HEK293 (cell line): ENCODE measurements at regions not wholly inside any gene's neighbourhood (a gene's known extent, or its start where the extent isn't known, plus 50 kb on each side); places are given as distances from the start of the nearest gene placed in this dataset.

Source experiments
- GFI1B ChIP-seq: fragments of 450-650 bp; formaldehyde crosslinking; IDR thresholded peaks from 2 replicates; pipeline ENCODE4 v1.5.1; 2016; ENCODE audit warnings: missing biosample characterization, missing genetic modification characterization
- HOXC10 ChIP-seq: sonication (generic); formaldehyde crosslinking; IDR thresholded peaks from 2 replicates; pipeline ENCODE4 v1.8.1; 2023; ENCODE audit warnings: mild to moderate bottlenecking, missing genetic modification reagents
- KLF16 ChIP-seq: fragments of 450-650 bp; formaldehyde crosslinking; IDR thresholded peaks from 2 replicates; pipeline ENCODE4 v1.5.1; 2017; ENCODE audit warnings: missing biosample characterization, missing genetic modification characterization
- KLF7 ChIP-seq: fragments of 450-650 bp; formaldehyde crosslinking; IDR thresholded peaks from 2 replicates; pipeline ENCODE4 v1.5.1; 2016; ENCODE audit warnings: missing biosample characterization, missing genetic modification characterization, borderline replicate concordance
- KLF8 ChIP-seq: fragments of 450-650 bp; formaldehyde crosslinking; IDR thresholded peaks from 2 replicates; pipeline ENCODE4 v1.5.1; 2016; ENCODE audit warnings: missing biosample characterization, missing genetic modification characterization
- MEIS1 ChIP-seq: sonication (generic); formaldehyde crosslinking; IDR thresholded peaks from 2 replicates; pipeline ENCODE4 v1.8.1; 2022; ENCODE audit warnings: missing genetic modification reagents, mild to moderate bottlenecking, borderline replicate concordance
- PBX3 ChIP-seq: sonication (generic); formaldehyde crosslinking; IDR thresholded peaks from 2 replicates; pipeline ENCODE4 v1.8.1; 2022; ENCODE audit warnings: mild to moderate bottlenecking, moderate library complexity, missing genetic modification reagents
- SCRT2 ChIP-seq: fragments of 450-650 bp; formaldehyde crosslinking; IDR thresholded peaks from 2 replicates; pipeline ENCODE4 v1.5.1; 2016; ENCODE audit warnings: missing biosample characterization, missing genetic modification characterization
- TRIM28 ChIP-seq: IDR thresholded peaks from 2 replicates; pipeline ENCODE4 v1.6.1; 2011; ENCODE audit warnings: low read length, control low read depth, borderline replicate concordance
- YY1 ChIP-seq: fragments of 450-650 bp; formaldehyde crosslinking; IDR thresholded peaks from 2 replicates; pipeline ENCODE4 v1.5.1; 2018; ENCODE audit warnings: missing biosample characterization, missing genetic modification characterization
- ZBTB11 ChIP-seq: fragments of 450-650 bp; formaldehyde crosslinking; conservative IDR thresholded peaks from 2 replicates; pipeline ENCODE4 v1.5.1; 2016; ENCODE audit warnings: low read depth, missing biosample characterization, missing genetic modification characterization
- ZBTB17 ChIP-seq: fragments of 450-650 bp; formaldehyde crosslinking; IDR thresholded peaks from 2 replicates; pipeline ENCODE4 v1.5.1; 2016; ENCODE audit warnings: missing biosample characterization, missing genetic modification characterization
- ZBTB48 ChIP-seq: fragments of 450-650 bp; formaldehyde crosslinking; IDR thresholded peaks from 2 replicates; pipeline ENCODE4 v1.5.1; 2016; ENCODE audit warnings: missing biosample characterization, missing genetic modification characterization
- ZBTB8A ChIP-seq: fragments of 450-650 bp; formaldehyde crosslinking; IDR thresholded peaks from 2 replicates; pipeline ENCODE4 v1.5.1; 2016; ENCODE audit warnings: missing biosample characterization, missing genetic modification characterization
- ZEB2 ChIP-seq: fragments of 450-650 bp; formaldehyde crosslinking; IDR thresholded peaks from 2 replicates; pipeline ENCODE4 v1.5.1; 2016; ENCODE audit warnings: missing biosample characterization, missing genetic modification characterization
- ZFHX2 ChIP-seq: fragments of 450-650 bp; formaldehyde crosslinking; conservative IDR thresholded peaks from 2 replicates; pipeline ENCODE4 v1.5.1; 2016; ENCODE audit warnings: missing biosample characterization, missing genetic modification characterization
- ZNF184 ChIP-seq: fragments of 450-650 bp; IDR thresholded peaks from 2 replicates; pipeline ENCODE4 v1.5.1; 2018; ENCODE audit warnings: missing biosample characterization, mild to moderate bottlenecking, missing genetic modification characterization
- ZNF280D ChIP-seq: fragments of 450-650 bp; formaldehyde crosslinking; IDR thresholded peaks from 2 replicates; pipeline ENCODE4 v1.5.1; 2016; ENCODE audit warnings: missing biosample characterization, missing genetic modification characterization
- ZNF341 ChIP-seq: fragments of 450-650 bp; formaldehyde crosslinking; IDR thresholded peaks from 2 replicates; pipeline ENCODE4; 2016; ENCODE audit warnings: low read depth, missing biosample characterization, missing genetic modification characterization
- ZNF473 ChIP-seq: fragments of 450-650 bp; formaldehyde crosslinking; IDR thresholded peaks from 2 replicates; pipeline ENCODE4 v1.5.1; 2017; ENCODE audit warnings: missing biosample characterization, missing genetic modification characterization
- ZNF510 ChIP-seq: fragments of 450-650 bp; formaldehyde crosslinking; IDR thresholded peaks from 2 replicates; pipeline ENCODE4 v1.5.1; 2018; ENCODE audit warnings: mild to moderate bottlenecking, missing genetic modification characterization, missing biosample characterization; ENCODE audit not compliant: insufficient replicate concordance
- ZNF513 ChIP-seq: fragments of 450-650 bp; IDR thresholded peaks from 2 replicates; pipeline ENCODE4 v1.5.1; 2018; ENCODE audit warnings: missing biosample characterization, missing genetic modification characterization
- ZNF514 ChIP-seq: fragments of 450-650 bp; formaldehyde crosslinking; IDR thresholded peaks from 2 replicates; pipeline ENCODE4 v1.5.1; 2016; ENCODE audit warnings: missing biosample characterization, missing genetic modification characterization
- ZNF530 ChIP-seq: fragments of 450-650 bp; formaldehyde crosslinking; IDR thresholded peaks from 2 replicates; pipeline ENCODE4 v1.5.1; 2016; ENCODE audit warnings: low read depth, missing biosample characterization, missing genetic modification characterization
- ZNF571 ChIP-seq: fragments of 450-650 bp; formaldehyde crosslinking; IDR thresholded peaks from 2 replicates; pipeline ENCODE4 v1.5.0; 2017; ENCODE audit warnings: missing biosample characterization, missing genetic modification characterization
- ZNF624 ChIP-seq: fragments of 450-650 bp; formaldehyde crosslinking; IDR thresholded peaks from 2 replicates; pipeline ENCODE4 v1.5.1; 2017; ENCODE audit warnings: missing biosample characterization, missing genetic modification characterization
- ZNF660 ChIP-seq: fragments of 450-650 bp; IDR thresholded peaks from 2 replicates; pipeline ENCODE4 v1.5.1; 2018; ENCODE audit warnings: missing biosample characterization, mild to moderate bottlenecking, missing genetic modification characterization
- ZNF664 ChIP-seq: fragments of 450-650 bp; formaldehyde crosslinking; IDR thresholded peaks from 2 replicates; pipeline ENCODE4 v1.5.1; 2016; ENCODE audit warnings: missing biosample characterization, missing genetic modification characterization
- ZNF692 ChIP-seq: fragments of 450-650 bp; formaldehyde crosslinking; IDR thresholded peaks from 2 replicates; pipeline ENCODE4 v1.5.1; 2016; ENCODE audit warnings: missing biosample characterization, missing genetic modification characterization
- ZNF76 ChIP-seq: fragments of 450-650 bp; formaldehyde crosslinking; IDR thresholded peaks from 2 replicates; pipeline ENCODE4; 2016; ENCODE audit warnings: low read depth, missing biosample characterization, missing genetic modification characterization, borderline replicate concordance
- ZXDB ChIP-seq: fragments of 450-650 bp; formaldehyde crosslinking; IDR thresholded peaks from 2 replicates; pipeline ENCODE4 v1.5.1; 2016; ENCODE audit warnings: missing biosample characterization, missing genetic modification characterization

GRCh38 chr5:116652196-116652729, 77.6 kb upstream of the SEMA6A start (continued):
- no peak for TF ChIP-seq PBX3 (CRISPR knock-in tag)
- no peak for TF ChIP-seq ZBTB11
- peak; percentile 82; the same call in 1 of the 2 replicates for TF ChIP-seq ZNF184 (tag by site-specific recombination)
- no peak for TF ChIP-seq SCRT2
- TF ChIP-seq ZNF513 (tag by site-specific recombination) = no peak
- peak; percentile 87 for TF ChIP-seq ZNF660 (tag by site-specific recombination)
- no peak for TF ChIP-seq ZNF624 (tag by site-specific recombination)
- TF ChIP-seq KLF7 (tag by site-specific recombination) = no peak
- TF ChIP-seq ZNF664 (tag by site-specific recombination) = no peak
- TF ChIP-seq ZNF571 = no peak
- peak; percentile 86 for TF ChIP-seq ZBTB17
- no peak for TF ChIP-seq ZNF280D (tag by site-specific recombination)
- TF ChIP-seq ZEB2 = peak; percentile 64
- TF ChIP-seq ZXDB (tag by site-specific recombination) = no peak
- TF ChIP-seq ZNF530 = no peak
- no peak for TF ChIP-seq ZNF514
- no peak; the same call in 1 of the 2 replicates for TF ChIP-seq TRIM28
- TF ChIP-seq YY1 (tag by site-specific recombination) = no peak
- no peak for TF ChIP-seq GFI1B (tag by site-specific recombination)
- no peak for TF ChIP-seq KLF16 (tag by site-specific recombination)
- TF ChIP-seq ZNF76 (tag by site-specific recombination) = no peak
- TF ChIP-seq MEIS1 (CRISPR knock-in tag) = no peak
- TF ChIP-seq ZFHX2 (tag by site-specific recombination) = no peak
- no peak for TF ChIP-seq KLF8 (tag by site-specific recombination)
- TF ChIP-seq ZNF341 (tag by site-specific recombination) = no peak
- no peak for TF ChIP-seq ZBTB48 (tag by site-specific recombination)
- TF ChIP-seq ZNF510 = no peak
- 0 out of 2 replicates have a peak, but pooled peaks have one; percentile 22 for TF ChIP-seq ZNF692 (tag by site-specific recombination)
- TF ChIP-seq HOXC10 (CRISPR knock-in tag) = no peak
- TF ChIP-seq ZBTB8A (tag by site-specific recombination) = 0 out of 2 replicates have a peak, but pooled peaks have one; percentile 20
- no peak for TF ChIP-seq ZNF473
